Tibial nerve (tissue), 3 donors: ENCODE measurements at regions not wholly inside any gene's neighbourhood (a gene's known extent, or its start where the extent isn't known, plus 50 kb on each side); places are given as distances from the start of the nearest gene placed in this dataset.

Experiments
- POLR2A ChIP-seq, 2 donors: fragments of 450-650 bp; IDR thresholded peaks; one replicate each; pipeline ENCODE4 v1.6.1; 2017; ENCODE audit warnings: antibody characterized with exemption in 2 of 2, mild to moderate bottlenecking in 2 of 2, moderate library complexity in 2 of 2
- TF ChIP-seq, protein P1 (sequence below), 5 experiments: fragments of 200-600 bp in 3 of 5; fragments of 450-650 bp in 2 of 5; sonication (generic) in 3 of 5; IDR thresholded peaks; one replicate each; pipeline ENCODE4 v1.5.1; 2016 to 2019; ENCODE audit warnings: antibody characterized with exemption in 5 of 5, mild to moderate bottlenecking in 3 of 5, moderate library complexity in 2 of 5

DNA sequence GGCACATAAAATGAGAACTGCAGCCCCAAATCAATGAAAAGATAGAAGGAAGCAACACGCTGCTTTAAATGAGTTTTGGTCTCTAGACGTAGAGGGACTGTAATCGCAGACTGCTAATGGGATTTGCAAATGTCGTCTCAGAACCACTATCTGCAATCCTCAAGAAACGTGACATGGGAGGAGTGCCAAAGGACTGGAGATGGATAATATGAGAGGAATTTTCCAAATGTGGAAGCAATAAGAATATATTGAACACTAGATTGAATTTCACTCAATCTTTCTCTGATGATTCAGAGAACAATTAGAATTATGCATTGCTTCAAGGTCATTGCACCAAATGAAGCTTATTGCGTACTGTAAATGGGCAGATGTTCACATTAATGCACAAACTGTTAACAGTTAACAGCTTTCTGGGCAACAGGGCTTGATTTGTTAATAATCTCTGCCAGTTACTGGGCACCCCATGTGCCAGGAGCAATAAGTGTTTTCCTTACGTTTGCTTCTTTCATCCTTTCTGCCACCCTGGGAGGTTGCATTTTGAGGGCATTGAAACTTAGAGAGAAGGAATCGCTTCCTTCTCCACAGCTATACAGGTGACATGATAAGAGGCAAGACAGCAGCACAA, 62.8 kb upstream of the WASF3 start:
- TF ChIP-seq, protein P1, sequence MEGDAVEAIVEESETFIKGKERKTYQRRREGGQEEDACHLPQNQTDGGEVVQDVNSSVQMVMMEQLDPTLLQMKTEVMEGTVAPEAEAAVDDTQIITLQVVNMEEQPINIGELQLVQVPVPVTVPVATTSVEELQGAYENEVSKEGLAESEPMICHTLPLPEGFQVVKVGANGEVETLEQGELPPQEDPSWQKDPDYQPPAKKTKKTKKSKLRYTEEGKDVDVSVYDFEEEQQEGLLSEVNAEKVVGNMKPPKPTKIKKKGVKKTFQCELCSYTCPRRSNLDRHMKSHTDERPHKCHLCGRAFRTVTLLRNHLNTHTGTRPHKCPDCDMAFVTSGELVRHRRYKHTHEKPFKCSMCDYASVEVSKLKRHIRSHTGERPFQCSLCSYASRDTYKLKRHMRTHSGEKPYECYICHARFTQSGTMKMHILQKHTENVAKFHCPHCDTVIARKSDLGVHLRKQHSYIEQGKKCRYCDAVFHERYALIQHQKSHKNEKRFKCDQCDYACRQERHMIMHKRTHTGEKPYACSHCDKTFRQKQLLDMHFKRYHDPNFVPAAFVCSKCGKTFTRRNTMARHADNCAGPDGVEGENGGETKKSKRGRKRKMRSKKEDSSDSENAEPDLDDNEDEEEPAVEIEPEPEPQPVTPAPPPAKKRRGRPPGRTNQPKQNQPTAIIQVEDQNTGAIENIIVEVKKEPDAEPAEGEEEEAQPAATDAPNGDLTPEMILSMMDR (IDR thresholded peaks at IDR 0.05) = no peak
- TF ChIP-seq POLR2A (IDR thresholded peaks at IDR 0.05) = no peak
